ENCODE measurements at regions not wholly inside any gene's neighbourhood (a gene's known extent, or its start where the extent isn't known, plus 50 kb on each side); places are given as distances from the start of the nearest gene placed in this dataset.

DNA sequence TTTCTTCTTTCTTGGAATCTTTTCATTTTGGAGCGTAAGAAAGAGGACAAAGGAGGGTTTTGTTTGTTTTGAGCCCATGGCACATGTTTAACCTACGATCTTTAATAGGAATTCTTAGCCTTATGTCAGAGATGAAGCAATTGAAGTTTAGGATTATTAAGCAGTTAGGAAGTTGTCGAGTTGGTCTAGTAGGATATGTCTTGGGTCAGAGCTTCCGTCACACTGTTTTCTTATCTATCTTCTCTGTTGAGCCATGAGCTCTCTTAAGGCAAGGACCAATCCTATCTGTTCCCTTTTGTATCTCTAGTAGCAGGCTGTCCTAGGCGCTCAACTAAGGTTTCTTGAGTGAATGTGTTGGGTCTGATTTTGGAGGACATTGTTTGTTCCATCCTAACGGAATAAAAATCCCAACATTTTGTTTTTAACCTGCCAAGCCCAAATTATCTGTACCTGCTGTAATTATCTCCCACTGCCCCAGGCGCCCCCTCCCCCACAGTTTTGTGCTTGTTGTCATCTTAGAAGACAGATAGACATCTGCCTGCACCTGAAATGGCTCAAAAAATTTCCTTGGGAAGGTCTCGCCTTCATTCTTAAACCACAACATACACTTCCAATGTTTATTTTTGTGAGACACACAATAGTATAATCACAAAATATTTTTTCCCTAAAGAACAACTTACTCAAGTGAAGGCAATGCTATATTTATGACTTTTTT, 95.3 kb upstream of the GADD45A start:
- DNase-seq (ENCODE audit: low spot score): no peak
- TF ChIP-seq, protein P1, sequence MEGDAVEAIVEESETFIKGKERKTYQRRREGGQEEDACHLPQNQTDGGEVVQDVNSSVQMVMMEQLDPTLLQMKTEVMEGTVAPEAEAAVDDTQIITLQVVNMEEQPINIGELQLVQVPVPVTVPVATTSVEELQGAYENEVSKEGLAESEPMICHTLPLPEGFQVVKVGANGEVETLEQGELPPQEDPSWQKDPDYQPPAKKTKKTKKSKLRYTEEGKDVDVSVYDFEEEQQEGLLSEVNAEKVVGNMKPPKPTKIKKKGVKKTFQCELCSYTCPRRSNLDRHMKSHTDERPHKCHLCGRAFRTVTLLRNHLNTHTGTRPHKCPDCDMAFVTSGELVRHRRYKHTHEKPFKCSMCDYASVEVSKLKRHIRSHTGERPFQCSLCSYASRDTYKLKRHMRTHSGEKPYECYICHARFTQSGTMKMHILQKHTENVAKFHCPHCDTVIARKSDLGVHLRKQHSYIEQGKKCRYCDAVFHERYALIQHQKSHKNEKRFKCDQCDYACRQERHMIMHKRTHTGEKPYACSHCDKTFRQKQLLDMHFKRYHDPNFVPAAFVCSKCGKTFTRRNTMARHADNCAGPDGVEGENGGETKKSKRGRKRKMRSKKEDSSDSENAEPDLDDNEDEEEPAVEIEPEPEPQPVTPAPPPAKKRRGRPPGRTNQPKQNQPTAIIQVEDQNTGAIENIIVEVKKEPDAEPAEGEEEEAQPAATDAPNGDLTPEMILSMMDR (IDR thresholded peaks at IDR 0.05; ENCODE audit: extremely low read depth, insufficient read depth, missing control alignments): no peak
- in situ Hi-C loops (cut with MboI; ENCODE audit: low pct_unique_long_range_greater_than_20kb, low sequenced_read_pairs, unreplicated experiment): no loop called here

DNA sequence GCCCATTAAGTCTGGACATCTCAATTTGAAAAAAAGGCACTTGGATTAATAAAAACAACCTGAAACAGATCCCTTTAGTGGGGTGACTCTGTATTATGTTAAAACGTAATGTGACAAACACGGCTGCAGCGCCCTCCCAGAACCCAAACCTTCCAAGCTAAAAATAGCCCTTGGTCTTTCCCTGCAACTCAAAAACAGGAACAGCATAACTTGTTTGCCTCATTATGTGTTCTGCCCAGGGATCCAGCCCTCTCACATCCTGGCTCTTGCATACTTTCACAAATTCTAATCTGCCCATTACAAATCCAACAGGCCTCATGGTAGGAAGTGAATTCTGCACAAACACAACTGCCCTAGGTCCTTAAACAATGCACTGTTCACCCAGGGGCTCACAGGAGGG, 94.7 kb upstream of the GADD45A start:
- TF ChIP-seq, protein P1 (IDR thresholded peaks at IDR 0.05; ENCODE audit: extremely low read depth, insufficient read depth, missing control alignments): no peak
- in situ Hi-C loops (cut with MboI; ENCODE audit: low pct_unique_long_range_greater_than_20kb, low sequenced_read_pairs, unreplicated experiment): no loop called here
- DNase-seq (ENCODE audit: low spot score): no peak

DNA sequence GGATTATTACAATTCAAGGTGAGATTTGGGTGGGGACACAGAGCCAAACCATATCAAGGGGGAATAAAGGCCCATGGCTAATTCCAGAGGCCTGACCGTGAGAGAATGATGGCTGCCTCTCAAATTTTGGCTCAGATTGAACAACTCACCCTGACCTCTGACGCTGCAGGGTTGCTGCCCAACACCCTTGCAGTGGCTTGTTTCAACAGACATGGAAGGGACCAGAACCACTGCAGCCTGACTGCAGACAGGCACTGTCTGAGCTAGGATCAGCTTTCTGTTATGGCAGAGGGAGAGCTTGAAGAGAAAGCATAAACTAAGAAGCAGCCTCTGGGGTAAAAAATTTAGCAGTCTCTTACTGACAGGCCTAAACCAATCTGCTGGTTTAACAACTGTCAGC, 90.2 kb upstream of the GADD45A start:
- in situ Hi-C loops (cut with MboI; ENCODE audit: low pct_unique_long_range_greater_than_20kb, low sequenced_read_pairs, unreplicated experiment): no loop called here
- TF ChIP-seq, protein P1 (IDR thresholded peaks at IDR 0.05; ENCODE audit: extremely low read depth, insufficient read depth, missing control alignments): no peak
- no peak for DNase-seq (ENCODE audit: low spot score)

DNA sequence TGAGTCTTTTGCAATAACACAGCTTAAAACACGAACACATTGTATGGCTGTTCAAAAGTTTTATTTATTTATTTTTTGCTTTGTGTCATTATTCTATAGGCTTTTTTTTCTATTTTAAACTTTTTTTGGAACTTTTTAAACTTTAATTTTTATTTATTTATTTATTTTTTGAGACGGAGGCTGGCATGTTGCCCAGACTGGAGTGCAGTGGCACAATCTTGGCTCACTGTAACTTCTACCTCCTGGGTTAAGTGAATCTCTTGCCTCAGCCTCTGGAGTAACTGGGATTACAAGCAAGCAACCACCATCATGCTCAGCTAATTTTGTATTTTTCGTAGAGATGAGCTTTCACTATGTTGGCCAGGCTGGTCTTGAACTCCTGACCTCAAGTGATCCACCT, 88.3 kb upstream of the GADD45A start:
- TF ChIP-seq, protein P1 (IDR thresholded peaks at IDR 0.05; ENCODE audit: extremely low read depth, insufficient read depth, missing control alignments): no peak
- no peak for DNase-seq (ENCODE audit: low spot score)
- in situ Hi-C loops (cut with MboI; ENCODE audit: low pct_unique_long_range_greater_than_20kb, low sequenced_read_pairs, unreplicated experiment): no loop called here

DNA sequence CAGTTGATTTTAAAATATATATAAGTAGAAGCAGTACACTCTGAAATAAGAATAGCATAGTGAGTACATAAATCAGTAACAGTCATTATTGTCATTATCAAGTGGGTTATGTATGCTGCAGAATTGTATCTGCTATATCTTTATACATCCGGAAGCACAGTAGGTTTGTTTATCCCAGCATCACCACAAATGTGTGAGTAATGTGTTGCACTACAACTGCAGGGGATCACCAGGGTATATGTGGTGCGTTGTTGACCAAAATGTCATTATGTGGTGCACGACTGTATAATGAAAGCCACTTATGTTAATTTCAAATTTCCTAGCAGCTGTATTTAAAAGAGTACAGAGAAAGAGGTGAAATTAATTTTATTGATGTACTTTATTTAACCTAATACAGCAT, 87.7 kb upstream of the GADD45A start:
- TF ChIP-seq, protein P1 (IDR thresholded peaks at IDR 0.05; ENCODE audit: extremely low read depth, insufficient read depth, missing control alignments): no peak
- in situ Hi-C loops (cut with MboI; ENCODE audit: low pct_unique_long_range_greater_than_20kb, low sequenced_read_pairs, unreplicated experiment): no loop called here

DNA sequence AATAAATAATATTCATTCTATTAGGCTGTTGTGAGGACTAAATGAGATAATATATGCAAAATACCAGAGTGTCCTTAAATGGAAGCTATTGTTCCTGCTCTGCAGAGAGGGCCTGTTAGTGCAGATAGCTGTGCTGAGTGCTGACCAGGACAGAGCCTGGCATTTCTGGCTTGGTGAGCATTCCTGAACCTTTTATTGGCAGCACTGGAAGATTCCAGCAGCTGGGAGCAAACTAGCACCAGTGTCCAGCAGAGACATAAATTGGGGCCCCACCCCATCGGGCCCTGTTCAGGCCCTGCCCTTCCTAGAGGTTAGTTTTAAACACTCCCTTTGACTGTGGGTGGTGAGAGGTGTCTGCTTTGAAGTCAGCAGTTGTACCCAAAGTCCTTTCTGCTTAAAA, 85.9 kb upstream of the GADD45A start:
- DNase-seq (ENCODE audit: low spot score): no peak
- in situ Hi-C loops (cut with MboI; ENCODE audit: low pct_unique_long_range_greater_than_20kb, low sequenced_read_pairs, unreplicated experiment): no loop called here
- TF ChIP-seq, protein P1 (IDR thresholded peaks at IDR 0.05; ENCODE audit: extremely low read depth, insufficient read depth, missing control alignments): no peak

More for the DNA sequence above, 87.7 kb upstream of the GADD45A start:
- no peak for DNase-seq (ENCODE audit: low spot score)
